ENCODE measurements at regions not wholly inside any gene's neighbourhood (a gene's known extent, or its start where the extent isn't known, plus 50 kb on each side); places are given as distances from the start of the nearest gene placed in this dataset.

- no peak overlapping the region for H3K27ac Mint-ChIP-seq
- no peaks in the 10 kb centered on the region for H3K36me3 Mint-ChIP-seq
- peaks cover 14 to 45% (median 44%) of the 10 kb centered on the region in 3 donors for H3K27me3 Mint-ChIP-seq
- H3K9me3 Mint-ChIP-seq, result no peaks in the 10 kb centered on the region
- no peaks in the 10 kb centered on the region for H3K4me1 Mint-ChIP-seq
- ATAC-seq (ENCODE audit: low read depth in 2 of 2), result no peak
- DNase-seq, result no peak
- no peak overlapping the region for H3K4me3 Mint-ChIP-seq
Measured at GRCh38 chr2:236658974-236659757, 89.5 kb downstream of the ACKR3 start.

- H3K9me3 Mint-ChIP-seq, result no peaks in the 10 kb centered on the region
Measured at GRCh38 chr2:236659758-236660150, 90.1 kb downstream of the ACKR3 start.

GRCh38 chr2:236661061-236661761 is 91.6 kb downstream of the ACKR3 start:
- ATAC-seq (ENCODE audit: low read depth in 2 of 2) (no peak), DNase-seq (no peak)
- peaks cover 18 to 45% (median 44%) of the 10 kb centered on the region in 3 donors for H3K27me3 Mint-ChIP-seq
- no peak overlapping the region for H3K4me3 Mint-ChIP-seq
- no peaks in the 10 kb centered on the region for H3K4me1 Mint-ChIP-seq
- H3K36me3 Mint-ChIP-seq, result peaks cover 0 to 4% of the 10 kb centered on the region in 2 donors
- H3K27ac Mint-ChIP-seq, result no peak overlapping the region
- H3K9me3 Mint-ChIP-seq, result peaks cover 0 to 5% (median 2%) of the 10 kb centered on the region in 7 donors

More at GRCh38 chr2:236659758-236660150, 90.1 kb downstream of the ACKR3 start:
- DNase-seq (no peak), ATAC-seq (ENCODE audit: low read depth in 2 of 2) (no peak)
- Mint-ChIP-seq H3K27ac (no peak overlapping the region), H3K4me3 (no peak overlapping the region), H3K27me3 (peaks cover 14 to 45% (median 44%) of the 10 kb centered on the region in 3 donors), H3K36me3 (no peaks in the 10 kb centered on the region), H3K4me1 (no peaks in the 10 kb centered on the region)

DNA sequence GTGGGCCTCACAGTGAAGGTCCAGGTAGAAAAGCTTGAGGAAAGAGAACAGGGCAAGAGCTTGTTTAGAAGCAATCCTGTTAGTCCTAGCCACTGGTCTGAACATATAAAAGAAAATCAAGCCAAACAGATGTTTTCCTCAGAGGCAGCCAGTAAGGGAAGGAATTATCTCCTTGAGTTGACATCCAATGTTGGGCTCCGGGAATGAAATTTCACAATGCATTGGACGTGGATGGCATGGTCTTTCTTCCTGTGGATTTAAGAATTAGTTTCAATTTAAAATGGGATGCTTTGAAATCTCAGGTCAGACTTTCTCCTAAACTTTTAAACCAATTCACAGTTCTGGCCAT is 92.1 kb downstream of the ACKR3 start:
- no peak for ATAC-seq (ENCODE audit: low read depth in 2 of 2)
- H3K27ac Mint-ChIP-seq, result no peak overlapping the region

GRCh38 chr2:236662231-236663185 is 92.9 kb downstream of the ACKR3 start:
- Mint-ChIP-seq H3K4me1 (no peaks in the 10 kb centered on the region), H3K4me3 (no peak overlapping the region), H3K36me3 (peaks cover 0 to 11% of the 10 kb centered on the region in 2 donors), H3K9me3 (peaks cover 2 to 10% (median 5%) of the 10 kb centered on the region in 7 donors), H3K27ac (no peak overlapping the region), H3K27me3 (peaks cover 19 to 37% (median 36%) of the 10 kb centered on the region in 3 donors)
- ATAC-seq (ENCODE audit: low read depth in 2 of 2), result no peak
- DNase-seq, result no peak

More for the DNA sequence above, 92.1 kb downstream of the ACKR3 start:
- H3K36me3 Mint-ChIP-seq, result peaks cover 0 to 10% of the 10 kb centered on the region in 2 donors
- peaks cover 20 to 44% (median 41%) of the 10 kb centered on the region in 3 donors for H3K27me3 Mint-ChIP-seq
- DNase-seq, result no peak
- peaks cover 2 to 10% (median 5%) of the 10 kb centered on the region in 7 donors for H3K9me3 Mint-ChIP-seq
- no peaks in the 10 kb centered on the region for H3K4me1 Mint-ChIP-seq
- no peak overlapping the region for H3K4me3 Mint-ChIP-seq

DNA sequence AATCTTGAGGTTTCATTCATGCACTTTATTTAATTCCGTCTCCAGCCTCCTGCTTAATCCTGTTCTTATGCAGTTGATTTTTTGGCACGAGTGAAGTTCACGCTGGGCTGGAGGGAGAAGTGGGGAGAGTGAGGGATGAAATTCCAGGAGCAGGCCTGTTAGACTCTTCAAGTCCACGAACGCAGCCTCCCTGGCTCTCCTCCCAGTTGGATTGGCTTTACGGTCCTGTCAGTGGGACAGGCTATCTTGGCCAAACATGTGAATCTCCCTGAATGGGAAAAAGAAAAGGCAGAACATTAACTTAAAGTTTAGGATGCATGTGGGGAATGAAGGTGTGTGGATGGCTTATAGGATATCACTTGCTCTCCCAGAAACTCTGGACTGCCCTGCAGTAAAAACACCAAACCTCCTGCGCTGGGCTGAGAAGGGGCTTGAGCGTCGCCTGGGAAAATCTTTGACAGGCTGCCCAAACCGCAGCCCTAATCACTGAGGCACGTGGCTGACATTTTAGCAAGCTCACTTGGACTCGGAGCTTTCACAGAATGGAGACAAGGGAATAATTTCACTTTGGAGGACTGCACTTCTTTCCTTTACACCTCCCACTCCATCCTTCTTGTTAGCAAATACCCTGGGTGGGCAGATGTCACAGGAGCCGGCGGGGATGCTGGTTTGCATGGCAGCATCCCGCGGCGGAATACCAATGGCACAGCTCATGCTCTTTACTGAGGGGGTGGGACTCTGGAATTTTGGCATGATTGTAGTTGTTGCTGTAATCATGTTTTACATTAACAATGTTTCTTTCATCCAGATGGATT is 93.9 kb downstream of the ACKR3 start:
- ATAC-seq (ENCODE audit: low read depth in 2 of 2) (no peak), DNase-seq (no peak)
- Mint-ChIP-seq H3K27ac (no peak overlapping the region), H3K36me3 (peaks cover 0 to 11% of the 10 kb centered on the region in 2 donors), H3K4me1 (no peaks in the 10 kb centered on the region), H3K9me3 (peaks cover 2 to 10% (median 5%) of the 10 kb centered on the region in 7 donors), H3K27me3 (peaks cover 9 to 30% (median 27%) of the 10 kb centered on the region in 3 donors), H3K4me3 (no peak overlapping the region)

- peaks cover 9 to 27% (median 24%) of the 10 kb centered on the region in 3 donors for H3K27me3 Mint-ChIP-seq
- H3K27ac Mint-ChIP-seq, result no peak overlapping the region
- DNase-seq (no peak), ATAC-seq (ENCODE audit: low read depth in 2 of 2) (no peak)
- H3K4me1 Mint-ChIP-seq, result no peaks in the 10 kb centered on the region
- H3K9me3 Mint-ChIP-seq, result peaks cover 2 to 10% (median 5%) of the 10 kb centered on the region in 7 donors
- peaks cover 0 to 11% of the 10 kb centered on the region in 2 donors for H3K36me3 Mint-ChIP-seq
- H3K4me3 Mint-ChIP-seq, result no peak overlapping the region
Measured at GRCh38 chr2:236664136-236664535, 94.5 kb downstream of the ACKR3 start.

DNA sequence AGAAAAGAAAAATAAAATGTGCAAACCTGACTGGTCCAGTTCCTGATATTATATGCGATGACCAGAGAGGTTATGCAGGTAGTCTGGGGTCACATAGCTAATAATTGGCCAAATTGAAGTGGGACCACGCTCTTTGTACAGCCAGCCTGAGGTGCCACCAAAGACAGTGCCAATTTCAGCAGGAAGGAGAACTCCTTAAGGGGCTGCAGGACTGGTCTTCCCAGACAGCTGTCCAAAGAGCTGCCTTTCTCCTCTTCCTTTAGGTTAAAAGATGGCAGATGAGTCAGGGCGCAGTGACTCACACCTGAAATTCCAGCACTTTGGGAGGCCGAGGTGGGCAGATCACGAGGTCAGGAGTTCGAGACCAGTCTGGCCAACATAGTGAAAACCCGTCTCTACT is 95.5 kb downstream of the ACKR3 start:
- Mint-ChIP-seq H3K36me3 (peaks cover 0 to 11% of the 10 kb centered on the region in 2 donors), H3K27me3 (peaks cover 6 to 17% (median 16%) of the 10 kb centered on the region in 3 donors), H3K27ac (no peak overlapping the region), H3K4me3 (no peak overlapping the region), H3K4me1 (no peaks in the 10 kb centered on the region), H3K9me3 (peaks cover 2 to 10% (median 5%) of the 10 kb centered on the region in 7 donors)
- DNase-seq (no peak), ATAC-seq (ENCODE audit: low read depth in 2 of 2) (no peak)

DNA sequence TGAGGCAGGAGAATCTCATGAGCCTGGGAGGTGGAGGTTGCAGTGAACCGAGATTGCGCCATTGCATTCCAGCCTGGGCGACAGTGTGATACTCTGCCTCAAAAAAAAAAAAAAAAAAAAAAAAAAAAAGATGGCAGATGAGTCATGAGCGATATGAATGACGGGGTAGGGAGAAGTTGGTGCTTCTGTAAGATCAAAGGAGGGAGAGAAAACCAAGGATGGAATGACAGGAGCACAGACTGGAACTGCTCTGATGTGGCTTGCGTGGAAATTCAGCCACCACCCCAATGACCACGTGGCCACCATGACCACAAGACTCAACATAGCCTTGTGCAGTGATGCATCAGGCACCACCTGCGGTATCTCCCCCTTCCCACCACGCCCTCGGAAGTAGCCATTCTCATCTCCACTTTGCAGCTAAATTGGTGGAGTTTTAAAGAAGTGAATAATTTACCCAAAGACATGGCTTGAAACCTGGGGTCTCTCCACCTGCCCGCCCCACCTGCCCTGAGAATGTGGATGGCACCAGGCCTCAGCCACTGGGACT is 96.0 kb downstream of the ACKR3 start:
- H3K4me3 Mint-ChIP-seq, result no peak overlapping the region
- H3K9me3 Mint-ChIP-seq, result peaks cover 2 to 10% (median 5%) of the 10 kb centered on the region in 7 donors
- ATAC-seq (ENCODE audit: low read depth in 2 of 2) (no peak), DNase-seq (no peak)
- H3K4me1 Mint-ChIP-seq, result no peaks in the 10 kb centered on the region
- H3K36me3 Mint-ChIP-seq, result peaks cover 0 to 11% of the 10 kb centered on the region in 2 donors
- H3K27ac Mint-ChIP-seq, result peak overlapping the region in 1 of 6 donors; percentile 48
- H3K27me3 Mint-ChIP-seq, result peaks cover 6 to 17% (median 16%) of the 10 kb centered on the region in 3 donors

- Mint-ChIP-seq H3K9me3 (peaks cover 2 to 10% (median 5%) of the 10 kb centered on the region in 7 donors), H3K27me3 (peaks cover 6 to 27% (median 16%) of the 10 kb centered on the region in 3 donors), H3K36me3 (peaks cover 0 to 11% of the 10 kb centered on the region in 2 donors), H3K27ac (no peak overlapping the region), H3K4me3 (no peak overlapping the region), H3K4me1 (no peaks in the 10 kb centered on the region)
- no peak for DNase-seq
- ATAC-seq (ENCODE audit: low read depth in 2 of 2), result no peak
Measured at GRCh38 chr2:236666646-236667204, 97.1 kb downstream of the ACKR3 start.

DNA sequence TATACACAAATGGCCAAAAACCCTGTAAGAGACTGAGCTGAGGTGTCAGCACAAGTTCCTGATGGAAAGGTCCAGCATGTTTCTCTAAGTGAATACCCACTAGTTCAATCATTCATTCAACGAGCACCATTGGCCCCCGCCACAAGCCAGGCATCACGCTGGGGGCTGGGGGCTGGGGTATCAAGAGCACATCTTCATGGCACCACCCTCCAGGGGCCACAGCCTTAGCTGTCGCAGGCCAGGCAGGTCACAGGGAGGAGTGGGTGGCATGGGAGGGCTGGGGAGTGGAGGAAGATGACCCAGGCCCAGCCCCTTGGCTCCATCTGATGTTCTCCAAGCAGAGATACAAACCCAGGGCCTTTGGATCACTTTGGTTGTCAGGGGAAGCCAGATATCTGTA is 97.9 kb downstream of the ACKR3 start:
- Mint-ChIP-seq H3K27ac (no peak overlapping the region), H3K4me3 (no peak overlapping the region), H3K36me3 (peaks cover 0 to 11% of the 10 kb centered on the region in 2 donors), H3K4me1 (no peaks in the 10 kb centered on the region), H3K27me3 (peaks cover 6 to 22% (median 9%) of the 10 kb centered on the region in 3 donors), H3K9me3 (peaks cover 2 to 10% (median 5%) of the 10 kb centered on the region in 7 donors)
- DNase-seq, result no peak
- no peak for ATAC-seq (ENCODE audit: low read depth in 2 of 2)

- Mint-ChIP-seq H3K9me3 (peaks cover 2 to 15% (median 7%) of the 10 kb centered on the region in 7 donors), H3K27ac (no peak overlapping the region), H3K4me1 (no peaks in the 10 kb centered on the region), H3K4me3 (no peak overlapping the region), H3K27me3 (peaks cover 6 to 19% (median 8%) of the 10 kb centered on the region in 3 donors), H3K36me3 (peaks cover 0 to 11% of the 10 kb centered on the region in 2 donors)
- ATAC-seq (ENCODE audit: low read depth in 2 of 2), result no peak
- DNase-seq, result no peak
Measured at GRCh38 chr2:236668531-236668969, 98.9 kb downstream of the ACKR3 start.

Measured in naive B cell (primary cell).